Vagina (tissue), 2 donors: ENCODE measurements at regions not wholly inside any gene's neighbourhood (a gene's known extent, or its start where the extent isn't known, plus 50 kb on each side); places are given as distances from the start of the nearest gene placed in this dataset.
"Not testable (repeated sequence)": the region's sequence is repeated elsewhere in the genome, so short reads cannot be mapped to it uniquely, and the experiment has no call there.

ENCODE experiments used
- CTCF ChIP-seq, 3 experiments: fragments of 450-650 bp in 2 of 3; fragments of 200-600 bp in 1 of 3; sonication (generic) in 1 of 3; IDR thresholded peaks; one replicate each; pipeline ENCODE4 v1.5.1; 2017 to 2019; ENCODE audit warnings: antibody characterized with exemption in 3 of 3, mild to moderate bottlenecking in 2 of 3, moderate library complexity in 2 of 3
- POLR2A ChIP-seq, 2 donors: fragments of 450-650 bp; IDR thresholded peaks; one replicate each; pipeline ENCODE4 v1.6.1; 2017; ENCODE audit warnings: antibody characterized with exemption in 2 of 2, mild to moderate bottlenecking in 2 of 2, moderate library complexity in 2 of 2
- POLR2AphosphoS5 ChIP-seq, 2 donors: sonication (generic); formaldehyde crosslinking; IDR thresholded peaks; one replicate each; pipeline ENCODE4 v1.9.0; 2017; ENCODE audit warnings: antibody characterized with exemption in 2 of 2, mild to moderate bottlenecking in 2 of 2, low read depth in 1 of 2; ENCODE audit not compliant: insufficient read depth in 1 of 2

DNA sequence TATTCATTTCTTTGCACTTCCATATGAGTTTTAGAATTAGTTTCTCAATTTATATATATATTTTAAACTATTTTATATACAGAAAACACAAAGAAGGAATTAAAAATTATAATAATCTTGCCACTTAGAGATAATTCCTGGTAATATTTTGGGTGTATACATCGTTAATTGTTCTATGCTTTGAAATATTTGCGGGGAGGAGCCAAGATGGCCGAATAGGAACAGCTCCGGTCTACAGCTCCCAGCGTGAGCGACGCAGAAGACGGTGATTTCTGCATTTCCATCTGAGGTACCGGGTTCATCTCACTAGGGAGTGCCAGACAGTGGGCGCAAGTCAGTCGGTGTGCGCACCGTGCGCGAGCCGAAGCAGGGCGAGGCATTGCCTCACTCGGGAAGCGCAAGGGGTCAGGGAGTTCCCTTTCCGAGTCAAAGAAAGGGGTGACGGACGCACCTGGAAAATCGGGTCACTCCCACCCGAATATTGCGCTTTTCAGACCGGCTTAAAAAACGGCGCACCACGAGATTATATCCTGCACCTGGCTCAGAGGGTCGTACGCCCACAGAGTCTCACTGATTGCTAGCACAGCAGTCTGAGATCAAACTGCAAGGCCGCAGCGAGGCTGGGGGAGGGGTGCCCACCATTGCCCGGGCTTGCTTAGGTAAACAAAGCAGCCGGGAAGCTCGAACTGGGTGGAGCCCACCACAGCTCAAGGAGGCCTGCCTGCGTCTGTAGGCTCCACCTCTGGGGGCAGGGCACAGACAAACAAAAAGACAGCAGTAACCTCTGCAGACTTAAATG, 197.1 kb upstream of the HAAO start:
- not testable (repeated sequence) for TF ChIP-seq CTCF (IDR thresholded peaks at IDR 0.05); POLR2A (IDR thresholded peaks at IDR 0.05); POLR2AphosphoS5 (IDR thresholded peaks at IDR 0.05; ENCODE audit: insufficient read depth in 1 of 2, low read depth in 1 of 2)
